ENCODE measurements at regions not wholly inside any gene's neighbourhood (a gene's known extent, or its start where the extent isn't known, plus 50 kb on each side); places are given as distances from the start of the nearest gene placed in this dataset.

DNA sequence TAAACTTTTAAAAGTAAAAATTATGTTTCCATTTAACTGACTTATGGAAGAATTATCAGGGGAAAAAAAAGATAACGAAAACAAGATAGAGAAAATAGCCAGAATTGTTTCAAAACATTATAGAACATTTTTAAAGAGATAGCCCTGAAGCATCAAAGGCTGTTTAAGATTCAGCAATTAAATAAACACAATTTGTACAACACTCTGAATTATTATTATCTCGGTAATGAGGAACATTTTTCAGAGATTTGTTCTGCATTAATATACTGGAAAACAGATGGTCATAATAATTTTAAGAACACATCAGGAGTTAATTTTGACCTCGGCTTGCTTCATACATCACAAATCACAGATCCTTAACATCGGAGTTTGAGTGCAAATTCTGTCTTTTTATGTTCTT, 643.8 kb downstream of the SORCS1 start:
- Mint-ChIP-seq H3K27me3 (no peaks in the 10 kb centered on the region), H3K36me3 (no peaks in the 10 kb centered on the region), H3K4me3 (no peak overlapping the region), H3K9me3 (no peaks in the 10 kb centered on the region), H3K4me1 (no peaks in the 10 kb centered on the region), H3K27ac (no peak overlapping the region)
- DNase-seq, result no peak

DNA sequence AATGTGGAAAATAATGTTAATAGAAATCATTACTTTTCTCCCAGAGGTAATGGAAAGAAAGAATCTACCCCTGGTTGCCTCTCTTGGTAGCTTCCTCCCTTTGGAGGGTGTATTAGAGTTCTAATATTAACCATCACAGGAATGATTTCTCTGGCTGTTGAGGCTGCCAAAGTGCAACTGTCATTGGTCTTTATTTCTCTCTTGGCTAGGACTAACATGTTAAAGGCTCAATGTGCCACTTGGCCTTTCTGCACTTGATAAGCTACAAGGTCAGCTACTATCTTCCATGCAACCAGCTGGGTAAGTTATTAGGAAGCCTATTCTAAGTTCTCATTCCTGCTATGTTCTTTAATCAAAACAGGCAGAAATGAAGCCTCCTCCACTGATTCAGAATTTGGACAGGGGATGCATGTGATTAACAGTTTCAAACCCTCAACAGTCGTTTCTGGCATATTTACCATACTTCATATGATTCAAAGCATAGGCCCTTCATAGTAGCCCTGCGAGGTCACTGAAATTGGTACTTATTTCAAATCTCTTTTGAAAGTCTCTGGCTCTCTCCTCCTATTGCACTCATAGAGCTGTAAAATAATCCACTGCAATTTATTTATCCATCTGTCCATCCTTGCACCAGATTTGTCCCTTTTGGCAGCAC, 645.0 kb downstream of the SORCS1 start:
- no peaks in the 10 kb centered on the region for H3K9me3 Mint-ChIP-seq
- H3K27ac Mint-ChIP-seq, result no peak overlapping the region
- H3K4me3 Mint-ChIP-seq, result no peak overlapping the region
- no peak for DNase-seq
- no peaks in the 10 kb centered on the region for H3K36me3 Mint-ChIP-seq
- no peaks in the 10 kb centered on the region for H3K27me3 Mint-ChIP-seq
- no peaks in the 10 kb centered on the region for H3K4me1 Mint-ChIP-seq

DNA sequence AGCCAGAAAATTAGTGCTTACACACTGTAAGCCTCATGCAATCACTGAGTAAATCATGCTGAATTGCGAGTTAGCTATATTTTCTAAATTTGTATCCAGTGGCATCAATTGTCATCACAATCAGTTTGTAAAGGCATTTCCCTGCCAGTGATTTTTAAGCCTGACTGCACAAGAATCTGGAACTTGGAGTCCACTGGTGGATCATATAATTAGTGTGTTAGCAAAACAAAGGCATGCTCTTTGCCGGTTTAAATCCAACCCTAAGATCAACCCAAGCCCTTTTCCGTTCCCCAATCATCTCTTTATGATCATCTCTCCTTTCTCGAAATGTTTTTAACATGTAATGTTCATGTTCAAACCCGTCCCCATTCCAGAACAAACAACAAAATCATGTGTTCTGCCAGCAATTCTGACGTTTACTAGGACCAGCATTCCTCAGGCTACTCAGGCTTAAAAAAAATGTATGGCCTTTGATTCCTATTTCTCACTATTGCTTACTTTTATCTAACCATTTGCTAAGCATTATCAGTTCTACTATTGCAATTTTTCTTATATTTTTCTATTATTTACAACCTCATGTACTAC, 649.2 kb downstream of the SORCS1 start:
- Mint-ChIP-seq H3K4me1 (no peaks in the 10 kb centered on the region), H3K4me3 (no peak overlapping the region), H3K27me3 (no peaks in the 10 kb centered on the region), H3K36me3 (no peaks in the 10 kb centered on the region), H3K9me3 (no peaks in the 10 kb centered on the region), H3K27ac (no peak overlapping the region)
- no peak for DNase-seq

DNA sequence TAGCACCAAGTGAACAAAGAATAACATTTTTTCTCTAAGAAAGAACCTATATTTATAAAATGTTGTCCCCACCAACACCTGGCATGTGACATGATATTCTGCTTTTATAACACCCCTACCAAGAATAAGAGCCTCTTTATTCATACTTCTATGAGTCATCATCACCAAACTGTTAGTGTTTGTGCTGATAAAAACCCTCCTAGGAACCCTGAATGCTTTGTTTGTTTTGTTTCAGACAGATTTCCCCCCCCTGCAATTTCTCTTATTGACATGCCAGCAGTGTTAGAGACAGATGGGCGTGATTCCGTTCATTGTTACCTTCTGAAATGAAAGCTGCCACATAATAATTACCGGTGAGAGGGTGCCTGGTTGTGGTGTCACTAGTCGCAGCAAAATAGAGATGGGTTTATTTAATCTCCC, 651.1 kb downstream of the SORCS1 start:
- H3K27me3 Mint-ChIP-seq, result no peaks in the 10 kb centered on the region
- H3K36me3 Mint-ChIP-seq, result no peaks in the 10 kb centered on the region
- H3K4me1 Mint-ChIP-seq, result no peaks in the 10 kb centered on the region
- H3K4me3 Mint-ChIP-seq, result no peak overlapping the region
- no peak for DNase-seq
- no peak overlapping the region for H3K27ac Mint-ChIP-seq
- H3K9me3 Mint-ChIP-seq, result no peaks in the 10 kb centered on the region

DNA sequence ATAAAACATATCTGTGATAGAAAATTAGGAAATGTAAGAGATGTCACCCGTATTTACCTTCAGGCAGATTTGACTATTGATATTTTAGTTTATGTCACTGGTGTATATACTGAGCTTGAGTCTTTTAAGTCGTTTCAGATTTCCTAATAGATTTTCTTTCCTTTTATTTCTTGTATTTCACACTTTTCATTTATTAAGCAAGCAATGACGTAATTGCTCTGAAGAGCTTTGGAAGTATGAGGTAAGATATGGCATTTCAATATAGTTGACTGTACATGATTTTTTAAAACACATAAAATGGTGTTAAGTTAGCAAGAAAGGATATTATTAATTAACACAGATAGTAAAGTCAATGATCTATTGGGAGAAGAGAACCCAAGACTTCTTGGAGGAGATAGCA, 652.6 kb downstream of the SORCS1 start:
- H3K9me3 Mint-ChIP-seq, result no peaks in the 10 kb centered on the region

DNA sequence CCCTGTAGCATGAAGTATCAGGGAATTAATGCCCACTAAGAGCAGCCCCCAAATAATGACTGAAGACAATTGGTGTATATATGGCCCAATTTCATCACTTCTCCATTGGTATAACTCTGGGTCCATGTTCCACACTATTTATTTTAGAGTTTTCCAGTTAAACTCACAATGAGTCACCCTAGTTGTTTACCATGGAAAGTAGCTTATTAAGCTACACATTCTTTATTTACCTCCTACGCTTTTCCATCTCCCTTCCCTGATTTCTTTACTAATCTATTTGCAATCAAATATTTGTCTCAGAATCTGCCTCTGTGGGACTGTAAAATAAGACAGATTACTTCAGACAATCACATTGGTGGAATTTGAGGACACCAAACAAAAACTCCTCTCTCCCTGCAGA, 655.6 kb downstream of the SORCS1 start:
- H3K27ac Mint-ChIP-seq, result no peak overlapping the region
- no peaks in the 10 kb centered on the region for H3K4me1 Mint-ChIP-seq
- H3K27me3 Mint-ChIP-seq, result no peaks in the 10 kb centered on the region
- H3K36me3 Mint-ChIP-seq, result no peaks in the 10 kb centered on the region
- DNase-seq, result no peak
- H3K4me3 Mint-ChIP-seq, result no peak overlapping the region
- H3K9me3 Mint-ChIP-seq, result no peaks in the 10 kb centered on the region

More for the DNA sequence above, 652.6 kb downstream of the SORCS1 start:
- no peak for DNase-seq
- Mint-ChIP-seq H3K27ac (no peak overlapping the region), H3K4me3 (no peak overlapping the region), H3K4me1 (no peaks in the 10 kb centered on the region), H3K27me3 (no peaks in the 10 kb centered on the region), H3K36me3 (no peaks in the 10 kb centered on the region)

DNA sequence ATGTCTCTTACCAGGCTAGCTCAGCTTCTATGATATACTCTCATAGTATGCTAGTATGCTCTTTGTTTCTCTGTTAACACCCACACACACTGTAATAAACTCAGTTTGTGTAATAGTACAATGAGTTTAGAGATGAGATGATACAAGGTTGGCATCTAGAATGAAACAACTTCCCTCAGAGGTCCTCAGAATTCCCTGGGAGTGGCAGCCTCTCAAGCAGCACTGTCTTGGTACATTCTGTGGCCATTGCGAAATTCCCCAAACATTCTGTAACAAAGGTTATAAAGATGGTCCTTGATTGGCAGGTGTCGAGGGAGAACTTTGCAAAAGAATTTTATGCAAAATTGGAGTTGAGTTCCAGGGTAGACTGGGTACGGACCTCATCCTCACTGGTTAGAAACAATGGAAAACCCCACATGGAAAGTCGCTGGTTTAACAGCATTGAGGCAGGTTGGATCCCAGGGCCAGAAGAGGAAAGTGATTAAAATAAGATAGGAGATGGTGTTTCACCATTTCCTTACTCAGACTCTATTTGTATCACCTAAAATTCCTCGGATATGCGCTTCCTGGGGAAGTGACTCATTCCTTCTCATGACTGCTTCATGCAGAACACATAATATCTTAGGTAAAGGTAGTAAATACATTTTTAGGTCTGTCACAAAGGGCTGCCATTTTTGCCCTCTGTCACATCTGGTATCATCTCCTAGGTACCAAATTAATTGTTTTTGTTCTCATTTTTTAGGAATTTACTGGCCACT, 657.8 kb downstream of the SORCS1 start:
- Mint-ChIP-seq H3K27ac (no peak overlapping the region), H3K36me3 (no peaks in the 10 kb centered on the region), H3K27me3 (no peaks in the 10 kb centered on the region), H3K4me3 (no peak overlapping the region), H3K9me3 (peaks cover 2% of the 10 kb centered on the region), H3K4me1 (no peaks in the 10 kb centered on the region)
- DNase-seq, result no peak

DNA sequence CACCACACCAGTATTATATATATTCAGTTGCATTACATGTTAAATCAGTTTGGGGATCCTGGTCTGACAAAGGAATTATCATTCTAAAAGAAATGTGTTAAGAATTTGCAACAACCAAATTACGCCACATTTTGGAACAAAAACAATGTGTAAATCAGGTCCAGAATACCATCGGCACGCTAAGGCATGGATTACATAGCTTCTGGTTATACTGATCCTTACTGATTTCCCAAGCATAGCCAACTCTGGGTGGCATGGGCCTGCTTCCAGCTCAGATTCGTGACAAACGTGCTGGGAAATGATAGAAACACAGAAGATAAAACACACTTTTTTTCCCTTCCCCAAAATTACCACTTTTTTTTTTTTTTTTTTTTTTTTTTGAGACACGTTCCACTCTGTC, 660.0 kb downstream of the SORCS1 start:
- H3K27ac Mint-ChIP-seq, result no peak overlapping the region
- H3K4me1 Mint-ChIP-seq, result no peaks in the 10 kb centered on the region
- no peaks in the 10 kb centered on the region for H3K36me3 Mint-ChIP-seq
- peaks cover 2% of the 10 kb centered on the region for H3K9me3 Mint-ChIP-seq
- DNase-seq, result no peak
- no peaks in the 10 kb centered on the region for H3K27me3 Mint-ChIP-seq
- no peak overlapping the region for H3K4me3 Mint-ChIP-seq

DNA sequence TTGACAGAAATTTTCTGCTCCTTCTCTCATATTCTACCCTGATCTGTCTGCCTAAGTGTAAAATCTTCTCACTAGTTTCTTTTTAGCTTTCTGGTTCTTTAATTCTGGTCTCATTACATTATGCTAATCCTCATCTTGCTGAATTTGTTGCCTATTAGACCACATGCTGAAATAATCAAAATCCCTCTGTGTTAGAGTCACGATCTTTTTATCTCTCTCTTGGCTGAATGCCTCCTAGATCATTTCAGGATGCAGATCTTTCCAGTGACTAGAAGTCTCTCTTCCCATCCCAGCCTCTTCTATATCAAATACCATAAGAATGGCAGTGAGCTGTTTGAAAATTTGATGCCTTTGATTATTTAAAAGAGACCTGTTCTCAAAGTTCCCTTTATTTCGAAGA, 661.9 kb downstream of the SORCS1 start:
- H3K9me3 Mint-ChIP-seq, result peaks cover 4% of the 10 kb centered on the region
- no peak overlapping the region for H3K27ac Mint-ChIP-seq
- H3K4me1 Mint-ChIP-seq, result no peaks in the 10 kb centered on the region
- H3K4me3 Mint-ChIP-seq, result no peak overlapping the region
- H3K36me3 Mint-ChIP-seq, result no peaks in the 10 kb centered on the region
- no peak for DNase-seq
- H3K27me3 Mint-ChIP-seq, result no peaks in the 10 kb centered on the region

DNA sequence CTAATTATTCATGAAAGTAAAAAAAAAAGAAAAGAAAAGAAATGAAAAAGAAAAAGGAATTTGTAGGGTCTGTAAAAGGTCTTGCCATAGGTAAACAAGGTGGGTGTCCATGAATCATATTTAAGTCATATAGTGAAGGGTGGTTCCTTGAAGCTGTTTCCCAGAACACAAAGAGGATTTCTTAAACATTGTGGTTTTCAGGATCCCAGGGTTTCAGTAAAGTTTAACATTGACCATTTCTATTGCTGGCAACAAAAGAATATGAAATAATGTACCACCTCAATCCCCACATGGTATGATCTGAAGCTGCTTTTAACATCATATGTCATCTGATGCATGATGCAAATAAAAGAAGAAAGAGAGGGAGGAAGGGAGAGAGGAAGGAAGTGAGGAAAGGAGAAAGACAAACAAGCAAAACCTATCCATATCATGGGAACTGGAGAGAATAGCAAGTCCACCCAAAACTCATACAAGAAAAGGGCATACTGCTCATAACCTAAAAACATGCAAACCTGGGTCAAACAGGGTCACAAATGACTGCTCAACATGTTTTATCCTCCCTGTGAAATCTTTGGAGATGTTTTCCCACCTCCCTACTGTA, 663.5 kb downstream of the SORCS1 start:
- Mint-ChIP-seq H3K36me3 (no peaks in the 10 kb centered on the region), H3K27ac (no peak overlapping the region), H3K4me3 (no peak overlapping the region), H3K4me1 (no peaks in the 10 kb centered on the region), H3K27me3 (no peaks in the 10 kb centered on the region), H3K9me3 (peaks cover 6% of the 10 kb centered on the region)
- no peak for DNase-seq

DNA sequence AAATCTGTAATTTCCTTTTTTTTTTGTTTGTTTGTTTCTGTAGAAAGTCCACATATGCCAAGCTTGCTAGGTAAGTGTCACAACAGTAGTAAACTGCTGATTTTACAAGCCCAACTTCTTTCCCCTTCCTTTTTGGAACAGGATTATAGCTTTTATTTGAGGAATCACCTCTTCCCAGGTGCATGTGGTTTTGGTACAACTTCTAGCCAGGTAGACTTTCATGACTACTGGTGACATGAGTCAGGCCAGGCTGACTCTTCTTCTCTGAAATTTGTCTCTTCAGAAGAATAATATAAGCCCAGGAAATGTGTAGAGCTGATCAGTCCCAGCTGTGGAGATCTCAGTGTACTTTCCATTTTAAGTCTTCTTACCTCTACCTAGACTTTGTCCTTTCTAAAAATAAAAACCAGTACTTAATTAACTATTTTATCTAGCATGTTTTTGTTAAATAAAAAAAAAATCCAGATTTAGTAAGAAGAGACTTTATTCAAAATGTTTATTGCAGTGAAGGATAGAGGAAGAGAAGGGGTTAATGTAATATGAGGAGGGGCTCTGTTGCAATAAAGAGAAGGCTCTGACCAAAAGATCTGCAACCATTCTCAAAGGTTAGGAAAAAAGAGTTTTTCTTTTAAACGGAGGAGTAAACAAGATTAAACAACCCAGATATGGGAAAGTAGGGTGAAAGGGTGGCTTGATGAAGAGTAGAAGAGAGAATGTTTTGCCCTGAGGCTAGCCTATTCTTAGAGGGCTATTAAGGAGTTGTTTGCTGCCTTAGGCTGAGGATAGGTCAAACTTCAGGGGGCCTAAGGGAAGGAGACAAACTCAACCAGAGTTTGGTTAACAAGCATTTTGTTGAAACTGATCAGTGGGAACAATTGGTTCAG, 664.2 kb downstream of the SORCS1 start:
- Mint-ChIP-seq H3K4me3 (no peak overlapping the region), H3K9me3 (peaks cover 6% of the 10 kb centered on the region), H3K36me3 (no peaks in the 10 kb centered on the region), H3K27ac (no peak overlapping the region), H3K27me3 (no peaks in the 10 kb centered on the region), H3K4me1 (no peaks in the 10 kb centered on the region)
- no peak for DNase-seq

DNA sequence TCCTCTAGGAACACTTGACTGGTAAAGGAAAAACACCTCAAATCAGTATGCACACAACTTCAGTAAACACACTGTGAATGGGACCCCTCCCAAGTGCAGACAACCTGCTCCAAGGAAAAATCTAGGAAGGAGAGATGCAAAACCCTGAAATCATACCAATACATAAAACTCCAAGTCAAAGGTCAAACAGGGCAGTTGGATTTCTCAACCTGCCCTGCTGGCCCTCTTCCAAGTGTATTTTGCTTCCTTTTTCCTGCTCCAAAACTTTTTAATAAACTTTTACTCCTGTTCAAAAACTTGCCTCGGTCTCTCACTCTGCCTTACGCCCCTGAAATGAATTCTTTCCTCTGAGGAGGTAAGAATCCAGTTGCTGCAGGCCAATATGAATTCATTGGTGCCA, 665.1 kb downstream of the SORCS1 start:
- no peaks in the 10 kb centered on the region for H3K4me1 Mint-ChIP-seq

DNA sequence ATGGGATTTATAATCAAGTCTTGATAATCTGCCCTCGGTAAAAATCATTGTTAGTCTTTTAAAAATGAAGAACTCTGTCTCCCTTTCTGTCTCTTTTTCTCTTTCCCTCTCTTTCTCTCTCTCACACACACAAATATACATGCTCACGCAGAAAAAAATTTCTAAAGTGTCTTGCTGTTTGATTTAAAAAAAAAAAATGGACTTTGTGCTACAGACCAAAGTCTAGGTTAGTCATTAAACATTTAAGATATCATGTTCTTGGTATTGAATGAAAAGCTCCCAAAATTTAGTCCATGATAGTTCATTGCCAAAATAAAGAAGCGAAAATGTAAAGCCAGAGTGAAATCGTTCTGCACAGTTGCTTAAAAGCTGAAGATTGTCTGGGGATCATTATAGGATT, 665.8 kb downstream of the SORCS1 start:
- DNase-seq, result no peak
- Mint-ChIP-seq H3K27ac (no peak overlapping the region), H3K27me3 (no peaks in the 10 kb centered on the region), H3K4me3 (no peak overlapping the region), H3K4me1 (no peaks in the 10 kb centered on the region), H3K9me3 (peaks cover 6% of the 10 kb centered on the region), H3K36me3 (no peaks in the 10 kb centered on the region)

More for the DNA sequence above, 665.1 kb downstream of the SORCS1 start:
- DNase-seq, result no peak
- Mint-ChIP-seq H3K27ac (no peak overlapping the region), H3K27me3 (no peaks in the 10 kb centered on the region), H3K9me3 (peaks cover 6% of the 10 kb centered on the region), H3K36me3 (no peaks in the 10 kb centered on the region), H3K4me3 (no peak overlapping the region)

DNA sequence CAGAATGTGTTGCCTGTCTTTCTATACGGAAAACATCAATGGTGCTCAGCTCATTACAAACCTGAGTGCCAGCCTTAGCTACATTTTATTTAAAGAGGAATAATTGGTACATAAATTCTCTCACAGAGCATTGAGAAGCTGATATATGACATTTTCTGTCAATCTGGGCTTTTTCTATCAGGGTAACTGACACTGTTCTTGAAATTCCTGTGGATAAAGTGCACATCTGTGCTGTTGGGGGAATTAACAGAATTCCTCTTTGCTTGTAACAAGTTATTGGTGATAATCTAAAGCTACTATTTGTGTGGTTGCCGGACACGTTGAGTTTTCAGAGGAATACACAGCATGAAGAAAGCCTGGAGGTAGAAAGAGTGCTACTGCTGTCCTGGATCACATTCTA, 668.6 kb downstream of the SORCS1 start:
- peaks cover 4% of the 10 kb centered on the region for H3K9me3 Mint-ChIP-seq
- no peaks in the 10 kb centered on the region for H3K4me1 Mint-ChIP-seq
- no peaks in the 10 kb centered on the region for H3K27me3 Mint-ChIP-seq
- H3K4me3 Mint-ChIP-seq, result no peak overlapping the region
- H3K36me3 Mint-ChIP-seq, result no peaks in the 10 kb centered on the region
- DNase-seq, result no peak
- no peak overlapping the region for H3K27ac Mint-ChIP-seq

DNA sequence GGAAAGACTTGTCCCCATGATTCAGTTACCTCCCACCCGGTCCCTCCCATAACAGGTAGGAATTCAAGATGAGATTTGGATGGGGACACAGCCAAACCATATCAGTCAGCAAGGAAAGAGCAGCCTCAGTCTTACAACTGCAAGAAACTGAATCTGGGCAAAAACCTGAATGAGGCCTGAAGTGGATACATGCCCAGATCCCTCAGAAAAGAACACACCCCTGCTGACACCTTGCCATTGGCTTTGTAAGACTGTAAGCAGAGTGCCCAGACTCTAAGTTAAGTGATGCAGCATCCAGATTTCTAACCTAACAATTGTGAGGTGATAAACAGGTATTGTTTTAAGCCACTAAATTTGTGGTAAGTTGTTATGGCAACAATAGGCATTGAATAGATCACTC, 670.8 kb downstream of the SORCS1 start:
- no peaks in the 10 kb centered on the region for H3K36me3 Mint-ChIP-seq
- H3K4me1 Mint-ChIP-seq, result no peaks in the 10 kb centered on the region
- H3K27me3 Mint-ChIP-seq, result no peaks in the 10 kb centered on the region
- no peak overlapping the region for H3K4me3 Mint-ChIP-seq
- H3K27ac Mint-ChIP-seq, result no peak overlapping the region
- peaks cover 4% of the 10 kb centered on the region for H3K9me3 Mint-ChIP-seq
- no peak for DNase-seq
